ENCODE measurements at regions not wholly inside any gene's neighbourhood (a gene's known extent, or its start where the extent isn't known, plus 50 kb on each side); places are given as distances from the start of the nearest gene placed in this dataset.

DNA sequence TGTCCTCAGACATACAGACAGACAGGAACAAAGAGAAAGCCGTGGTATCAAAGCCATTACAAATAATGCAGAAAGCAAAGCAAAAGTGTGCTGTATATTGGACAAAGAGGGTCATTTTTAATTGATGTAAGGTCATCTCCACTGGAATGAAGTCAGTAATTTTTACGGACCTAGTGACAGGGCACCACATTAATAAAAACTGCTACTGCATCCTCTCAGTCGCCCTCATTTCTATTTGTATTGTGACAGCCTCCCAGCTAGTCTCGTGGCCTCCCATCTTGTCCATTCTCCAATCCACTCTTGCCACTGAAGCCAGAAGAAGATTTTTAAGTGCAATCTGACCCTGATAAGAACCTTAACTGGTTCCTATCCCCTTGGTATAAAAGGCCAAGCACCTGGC is 132.4 kb downstream of the NUAK1 start:
- DNase-seq, result no peak

DNA sequence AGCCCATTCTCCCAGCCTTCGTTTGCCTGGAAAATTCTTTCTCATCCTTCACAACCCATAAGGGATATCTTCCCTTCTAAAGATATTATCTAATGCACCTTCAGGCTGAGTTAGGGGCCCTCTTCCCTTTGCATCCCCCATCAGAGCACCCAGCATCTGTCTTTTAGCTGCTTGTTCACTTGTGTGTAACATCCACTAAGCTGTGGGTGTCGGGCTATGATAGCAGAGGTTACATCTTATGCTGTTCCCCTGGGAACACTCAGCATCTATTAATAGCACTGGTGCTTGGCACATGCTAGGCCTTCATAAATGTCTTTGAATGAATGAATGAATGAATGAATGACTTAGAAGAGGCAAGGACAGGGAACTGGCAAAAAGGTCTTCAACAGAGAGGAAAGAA is 131.8 kb downstream of the NUAK1 start:
- no peak for DNase-seq

DNA sequence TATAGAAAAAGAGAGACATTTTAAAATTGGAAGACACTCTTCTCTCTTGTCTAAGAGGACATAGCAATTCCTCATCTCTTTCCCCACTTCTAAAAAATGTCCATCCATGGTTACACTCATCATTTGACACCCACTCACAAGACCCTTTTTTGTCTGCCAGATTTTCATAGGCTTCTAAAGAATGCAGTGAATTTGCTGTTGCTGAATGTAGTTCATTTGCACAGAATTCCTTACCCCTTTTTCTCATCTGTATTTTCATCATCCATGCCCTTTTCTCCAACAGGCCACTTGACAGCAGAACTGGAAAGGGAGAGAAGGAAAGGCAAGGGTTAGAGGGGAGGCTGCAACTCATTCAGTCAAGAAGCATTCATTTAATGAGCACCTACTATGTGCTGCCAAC is 128.0 kb downstream of the NUAK1 start:
- peak; percentile 61 for DNase-seq
